Endothelial cell of umbilical vein (primary cell): ENCODE measurements at regions not wholly inside any gene's neighbourhood (a gene's known extent, or its start where the extent isn't known, plus 50 kb on each side); places are given as distances from the start of the nearest gene placed in this dataset.

Experiments used
- EZH2 ChIP-seq: IDR thresholded peaks from 2 replicates; pipeline ENCODE4 v1.6.1; 2012; ENCODE audit warnings: borderline replicate concordance, low read depth, mild to moderate bottlenecking, moderate library complexity, low read length, inconsistent platforms; ENCODE audit not compliant: severe bottlenecking
- FOS ChIP-seq: IDR thresholded peaks from 2 replicates; pipeline ENCODE4 v1.6.1; 2011; ENCODE audit warnings: mild to moderate bottlenecking, low read length, moderate library complexity, borderline replicate concordance; ENCODE audit not compliant: insufficient read depth
- GATA2 ChIP-seq: IDR thresholded peaks from 2 replicates; pipeline ENCODE4 v1.7.0; 2011; ENCODE audit warnings: low read depth, mild to moderate bottlenecking, moderate library complexity, mixed read lengths, low read length; ENCODE audit not compliant: insufficient read length, insufficient read depth
- JUN ChIP-seq: IDR thresholded peaks from 2 replicates; pipeline ENCODE4 v1.6.1; 2011; ENCODE audit warnings: borderline replicate concordance, low read depth; ENCODE audit not compliant: insufficient read length, insufficient read depth
- POLR2A ChIP-seq: IDR thresholded peaks from 2 replicates; pipeline ENCODE4 v1.6.1; 2012; ENCODE audit warnings: low read depth, mild to moderate bottlenecking, control low read depth, low read length
- POLR2AphosphoS5 ChIP-seq: IDR thresholded peaks from 2 replicates; pipeline ENCODE4 v1.6.1; 2012; ENCODE audit warnings: low read depth, mild to moderate bottlenecking, control low read depth, low read length, moderate library complexity; ENCODE audit not compliant: insufficient read depth
- TF ChIP-seq, protein P1 (sequence below), 2 donors: IDR thresholded peaks; 1 replicate in 1 of 2; 2 replicates in 1 of 2; pipeline ENCODE4 v1.5.1; 2011; ENCODE audit warnings: low read length in 2 of 2, mild to moderate bottlenecking in 2 of 2, moderate library complexity in 2 of 2, control low read depth in 1 of 2, inconsistent platforms in 1 of 2, low read depth in 1 of 2; ENCODE audit not compliant: insufficient read depth in 1 of 2; ENCODE audit errors: extremely low read depth in 1 of 2
- TF ChIP-seq, protein P2 (sequence below): IDR thresholded peaks from 2 replicates; pipeline ENCODE4 v1.6.1; 2011; ENCODE audit not compliant: insufficient read depth, insufficient read length

DNA sequence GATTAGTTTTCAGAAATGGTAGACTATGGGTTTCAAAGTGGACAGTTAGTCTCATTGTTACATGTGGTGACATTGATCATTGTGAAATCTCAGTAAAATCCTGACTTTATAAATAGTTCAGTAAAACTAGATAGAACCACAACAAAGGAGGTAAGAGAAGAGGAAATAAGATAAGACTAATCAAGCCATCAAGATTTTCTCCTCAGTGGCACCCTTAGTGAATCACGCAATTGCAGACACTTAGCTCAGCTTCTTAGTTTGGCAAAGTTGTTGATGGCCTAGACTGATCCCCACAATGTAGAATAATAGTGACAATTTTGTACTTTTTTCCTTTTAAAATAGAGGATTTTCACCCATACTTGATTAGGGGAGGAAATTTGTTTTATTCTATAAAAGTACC is 426.7 kb upstream of the ITGA1 start:
- TF ChIP-seq FOS (no peak), POLR2A (no peak), POLR2AphosphoS5 (no peak), GATA2 (no peak), EZH2 (no peak), JUN (no peak)
- TF ChIP-seq, protein P1, sequence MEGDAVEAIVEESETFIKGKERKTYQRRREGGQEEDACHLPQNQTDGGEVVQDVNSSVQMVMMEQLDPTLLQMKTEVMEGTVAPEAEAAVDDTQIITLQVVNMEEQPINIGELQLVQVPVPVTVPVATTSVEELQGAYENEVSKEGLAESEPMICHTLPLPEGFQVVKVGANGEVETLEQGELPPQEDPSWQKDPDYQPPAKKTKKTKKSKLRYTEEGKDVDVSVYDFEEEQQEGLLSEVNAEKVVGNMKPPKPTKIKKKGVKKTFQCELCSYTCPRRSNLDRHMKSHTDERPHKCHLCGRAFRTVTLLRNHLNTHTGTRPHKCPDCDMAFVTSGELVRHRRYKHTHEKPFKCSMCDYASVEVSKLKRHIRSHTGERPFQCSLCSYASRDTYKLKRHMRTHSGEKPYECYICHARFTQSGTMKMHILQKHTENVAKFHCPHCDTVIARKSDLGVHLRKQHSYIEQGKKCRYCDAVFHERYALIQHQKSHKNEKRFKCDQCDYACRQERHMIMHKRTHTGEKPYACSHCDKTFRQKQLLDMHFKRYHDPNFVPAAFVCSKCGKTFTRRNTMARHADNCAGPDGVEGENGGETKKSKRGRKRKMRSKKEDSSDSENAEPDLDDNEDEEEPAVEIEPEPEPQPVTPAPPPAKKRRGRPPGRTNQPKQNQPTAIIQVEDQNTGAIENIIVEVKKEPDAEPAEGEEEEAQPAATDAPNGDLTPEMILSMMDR (IDR thresholded peaks at IDR 0.05; ENCODE audit: extremely low read depth in 1 of 2, insufficient read depth in 1 of 2, low read depth in 1 of 2, low read length in 2 of 2): no peak
- TF ChIP-seq, protein P2, sequence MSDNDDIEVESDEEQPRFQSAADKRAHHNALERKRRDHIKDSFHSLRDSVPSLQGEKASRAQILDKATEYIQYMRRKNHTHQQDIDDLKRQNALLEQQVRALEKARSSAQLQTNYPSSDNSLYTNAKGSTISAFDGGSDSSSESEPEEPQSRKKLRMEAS: no peak
